WERI-Rb-1 (cell line): ENCODE measurements at regions not wholly inside any gene's neighbourhood (a gene's known extent, or its start where the extent isn't known, plus 50 kb on each side); places are given as distances from the start of the nearest gene placed in this dataset.

Source experiments
- DNase-seq: peaks from one replicate; pipeline ENCODE4 v3.0.0-alpha.2; 2020
- H3K27ac ChIP-seq: fragments of 250-450 bp; sonication (Bioruptor Pico); 2 replicates; pipeline ENCODE4 v1.5.1; 2020; ENCODE audit warnings: mild to moderate bottlenecking, moderate library complexity
- H3K27me3 ChIP-seq: fragments of 250-450 bp; sonication (Bioruptor Pico); 2 replicates; pipeline ENCODE4 v1.5.1; 2021; ENCODE audit warnings: mild to moderate bottlenecking, low read depth, moderate library complexity; ENCODE audit not compliant: insufficient read depth, severe bottlenecking
- H3K36me3 ChIP-seq: fragments of 250-450 bp; sonication (Bioruptor Pico); 2 replicates; pipeline ENCODE4 v1.5.1; 2020; ENCODE audit warnings: mild to moderate bottlenecking, moderate library complexity
- H3K4me3 ChIP-seq: 2 replicates; pipeline ENCODE4 v1.5.1; 2011; ENCODE audit warnings: low read depth, mild to moderate bottlenecking, control low read depth, low read length
- H3K9me3 ChIP-seq: fragments of 250-450 bp; sonication (Bioruptor Pico); 2 replicates; pipeline ENCODE4 v1.5.1; 2021; ENCODE audit warnings: mild to moderate bottlenecking, moderate library complexity; ENCODE audit not compliant: severe bottlenecking
- TF ChIP-seq, protein P1 (sequence below): IDR thresholded peaks from 2 replicates; pipeline ENCODE4 v1.5.1; 2011; ENCODE audit warnings: low read depth, mild to moderate bottlenecking, control low read depth, inconsistent platforms, low read length

DNA sequence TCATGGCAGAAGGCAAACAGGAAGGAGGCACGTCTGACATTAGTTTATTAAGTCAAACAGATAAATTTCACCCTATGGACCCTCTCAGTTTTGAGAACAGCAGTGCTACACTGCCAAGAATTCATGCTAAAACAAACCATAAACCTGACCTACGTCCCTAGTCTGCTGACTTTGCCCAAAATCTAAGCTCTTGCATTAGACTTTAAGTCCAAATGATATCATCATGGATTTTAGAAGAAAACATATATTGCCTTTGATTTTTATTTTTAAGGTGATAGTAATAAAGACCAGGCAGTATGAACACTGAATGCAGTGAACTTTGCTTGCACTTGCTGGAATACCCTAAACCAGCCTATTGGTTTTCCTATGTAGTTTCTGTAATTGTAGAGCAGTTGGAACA lies 79.6 kb upstream of the GADL1 start:
- no peak overlapping the region for H3K27ac ChIP-seq
- no peaks in the 10 kb centered on the region for H3K36me3 ChIP-seq
- no peaks in the 10 kb centered on the region for H3K27me3 ChIP-seq
- TF ChIP-seq, protein P1, sequence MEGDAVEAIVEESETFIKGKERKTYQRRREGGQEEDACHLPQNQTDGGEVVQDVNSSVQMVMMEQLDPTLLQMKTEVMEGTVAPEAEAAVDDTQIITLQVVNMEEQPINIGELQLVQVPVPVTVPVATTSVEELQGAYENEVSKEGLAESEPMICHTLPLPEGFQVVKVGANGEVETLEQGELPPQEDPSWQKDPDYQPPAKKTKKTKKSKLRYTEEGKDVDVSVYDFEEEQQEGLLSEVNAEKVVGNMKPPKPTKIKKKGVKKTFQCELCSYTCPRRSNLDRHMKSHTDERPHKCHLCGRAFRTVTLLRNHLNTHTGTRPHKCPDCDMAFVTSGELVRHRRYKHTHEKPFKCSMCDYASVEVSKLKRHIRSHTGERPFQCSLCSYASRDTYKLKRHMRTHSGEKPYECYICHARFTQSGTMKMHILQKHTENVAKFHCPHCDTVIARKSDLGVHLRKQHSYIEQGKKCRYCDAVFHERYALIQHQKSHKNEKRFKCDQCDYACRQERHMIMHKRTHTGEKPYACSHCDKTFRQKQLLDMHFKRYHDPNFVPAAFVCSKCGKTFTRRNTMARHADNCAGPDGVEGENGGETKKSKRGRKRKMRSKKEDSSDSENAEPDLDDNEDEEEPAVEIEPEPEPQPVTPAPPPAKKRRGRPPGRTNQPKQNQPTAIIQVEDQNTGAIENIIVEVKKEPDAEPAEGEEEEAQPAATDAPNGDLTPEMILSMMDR = no peak
- no peaks in the 10 kb centered on the region for H3K9me3 ChIP-seq
- DNase-seq = no peak
- H3K4me3 ChIP-seq = no peak overlapping the region

DNA sequence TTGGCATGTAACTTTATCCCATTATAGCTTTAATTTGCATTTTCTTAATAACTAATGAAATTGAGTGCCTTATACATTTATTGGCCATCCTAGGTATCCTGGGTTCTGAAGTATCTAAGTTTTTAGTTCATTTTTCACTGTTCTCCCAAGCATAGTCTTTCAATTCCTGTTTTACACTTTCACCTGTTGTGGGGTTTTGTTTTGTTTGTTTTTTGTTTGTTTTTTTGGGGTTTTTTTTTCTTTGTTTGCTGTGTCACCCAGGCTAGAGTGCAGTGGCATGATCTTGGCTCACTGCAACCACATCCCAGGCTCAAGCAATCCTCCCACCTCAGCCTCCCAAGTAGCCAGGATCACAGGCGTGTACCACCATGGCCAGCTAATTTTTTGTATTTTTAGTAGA lies 83.1 kb upstream of the GADL1 start:
- TF ChIP-seq, protein P1 = no peak
- H3K4me3 ChIP-seq = no peak overlapping the region
- H3K36me3 ChIP-seq = no peaks in the 10 kb centered on the region
- no peaks in the 10 kb centered on the region for H3K27me3 ChIP-seq
- H3K9me3 ChIP-seq = no peaks in the 10 kb centered on the region
- no peak for DNase-seq
- H3K27ac ChIP-seq = no peak overlapping the region

DNA sequence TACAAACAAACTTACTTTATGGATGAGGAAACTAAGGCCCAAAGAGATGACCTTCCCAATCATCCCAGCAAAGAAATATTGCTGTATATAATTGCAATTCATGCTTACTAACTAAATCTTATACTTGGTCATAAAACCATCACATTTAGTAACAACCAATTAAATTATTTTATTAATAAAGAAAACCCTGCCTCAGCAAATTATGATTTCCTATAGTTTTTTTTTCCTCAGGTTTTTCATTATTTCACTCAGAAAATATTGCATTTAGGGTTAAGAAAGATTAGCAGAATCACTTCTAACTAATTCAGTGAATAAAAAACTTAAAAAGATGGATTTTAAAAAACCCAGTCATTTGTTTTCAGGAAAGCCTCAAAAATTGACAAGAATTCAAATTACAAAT lies 86.5 kb upstream of the GADL1 start:
- H3K9me3 ChIP-seq = no peaks in the 10 kb centered on the region
- TF ChIP-seq, protein P1 = no peak

GRCh38 chr3:30982416-30983075 lies 88.1 kb upstream of the GADL1 start:
- no peaks in the 10 kb centered on the region for H3K27me3 ChIP-seq
- no peak overlapping the region for H3K27ac ChIP-seq
- no peaks in the 10 kb centered on the region for H3K9me3 ChIP-seq
- DNase-seq = no peak
- H3K4me3 ChIP-seq = no peak overlapping the region
- TF ChIP-seq, protein P1 = no peak
- H3K36me3 ChIP-seq = no peaks in the 10 kb centered on the region

More for the DNA sequence above, 86.5 kb upstream of the GADL1 start:
- DNase-seq = no peak
- H3K4me3 ChIP-seq = no peak overlapping the region
- H3K27me3 ChIP-seq = no peaks in the 10 kb centered on the region
- no peaks in the 10 kb centered on the region for H3K36me3 ChIP-seq
- H3K27ac ChIP-seq = no peak overlapping the region

- no peaks in the 10 kb centered on the region for H3K36me3 ChIP-seq
- H3K9me3 ChIP-seq = no peaks in the 10 kb centered on the region
- H3K4me3 ChIP-seq = no peak overlapping the region
- H3K27ac ChIP-seq = no peak overlapping the region
- no peak for DNase-seq
- no peaks in the 10 kb centered on the region for H3K27me3 ChIP-seq
- TF ChIP-seq, protein P1 = no peak
Measured at GRCh38 chr3:30984855-30985749, 90.6 kb upstream of the GADL1 start.
